GM12878 (cell line): ENCODE measurements at regions not wholly inside any gene's neighbourhood (a gene's known extent, or its start where the extent isn't known, plus 50 kb on each side); places are given as distances from the start of the nearest gene placed in this dataset.

ENCODE experiments used
- ATF2 ChIP-seq: IDR thresholded peaks from 2 replicates; pipeline ENCODE4 v1.6.1; 2012; ENCODE audit warnings: low read length, inconsistent platforms
- IKZF2 ChIP-seq, 2 experiments: fragments of 450-650 bp; IDR thresholded peaks; 2 replicates each; pipeline ENCODE4 v1.6.1; 2017; ENCODE audit warnings: mild to moderate bottlenecking in 2 of 2, moderate library complexity in 2 of 2
- MXI1 ChIP-seq: fragments of 150-350 bp; IDR thresholded peaks from 2 replicates; pipeline ENCODE4 v1.6.1; 2011; ENCODE audit warnings: low read depth, mild to moderate bottlenecking, inconsistent platforms, low read length, improper control_type of control experiment
- SIX5 ChIP-seq: IDR thresholded peaks from 2 replicates; pipeline ENCODE4 v1.6.1; 2011; ENCODE audit warnings: mild to moderate bottlenecking, low read depth, low read length, moderate library complexity; ENCODE audit not compliant: severe bottlenecking
- YBX1 ChIP-seq: fragments of 450-650 bp; IDR thresholded peaks from 2 replicates; pipeline ENCODE4 v1.6.1; 2016; ENCODE audit warnings: antibody characterized with exemption
- ZBTB4 ChIP-seq: fragments of 450-650 bp; formaldehyde crosslinking; IDR thresholded peaks from 2 replicates; pipeline ENCODE4 v1.4.0; 2022; ENCODE audit warnings: mild to moderate bottlenecking, moderate library complexity
- ZNF274 ChIP-seq: IDR thresholded peaks from one replicate; pipeline ENCODE4 v1.8.0; 2011; ENCODE audit not compliant: insufficient read length, insufficient read depth
- TF ChIP-seq, protein P1 (sequence below): IDR thresholded peaks from 2 replicates; pipeline ENCODE4 v1.6.1; 2012; ENCODE audit warnings: mild to moderate bottlenecking, low read depth, low read length
- TF ChIP-seq, protein P2 (sequence below): fragments of 450-650 bp; IDR thresholded peaks from 2 replicates; pipeline ENCODE4 v1.6.1; 2017; ENCODE audit warnings: mild to moderate bottlenecking, moderate library complexity
- TF ChIP-seq, protein P3 (sequence below): IDR thresholded peaks from 2 replicates; pipeline ENCODE4 v1.6.1; 2011; ENCODE audit warnings: borderline replicate concordance, low read depth, mild to moderate bottlenecking, moderate library complexity, low read length; ENCODE audit not compliant: insufficient read depth, poor library complexity, severe bottlenecking

DNA sequence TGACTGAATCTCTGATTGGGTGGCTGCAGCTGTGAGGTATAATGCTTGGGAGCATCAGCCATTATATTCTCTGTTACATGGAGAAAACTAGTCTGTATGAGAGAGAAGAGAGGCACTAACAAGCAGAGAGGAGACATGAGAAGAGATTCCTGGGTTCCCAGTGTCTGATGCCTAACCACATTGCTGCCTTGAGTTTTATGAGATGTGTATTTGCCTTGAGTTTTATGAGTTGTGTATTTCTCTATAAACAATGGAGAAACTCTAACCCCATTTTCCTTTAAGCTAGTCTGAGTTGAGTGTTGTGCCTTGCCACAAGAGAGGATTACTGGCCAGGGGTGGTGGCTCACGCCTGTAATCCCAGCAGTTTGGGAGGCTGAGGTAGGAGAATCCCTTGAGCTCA is 208.1 kb downstream of the BCOR start (continued):
- no peak for TF ChIP-seq SIX5
- TF ChIP-seq, protein P1, sequence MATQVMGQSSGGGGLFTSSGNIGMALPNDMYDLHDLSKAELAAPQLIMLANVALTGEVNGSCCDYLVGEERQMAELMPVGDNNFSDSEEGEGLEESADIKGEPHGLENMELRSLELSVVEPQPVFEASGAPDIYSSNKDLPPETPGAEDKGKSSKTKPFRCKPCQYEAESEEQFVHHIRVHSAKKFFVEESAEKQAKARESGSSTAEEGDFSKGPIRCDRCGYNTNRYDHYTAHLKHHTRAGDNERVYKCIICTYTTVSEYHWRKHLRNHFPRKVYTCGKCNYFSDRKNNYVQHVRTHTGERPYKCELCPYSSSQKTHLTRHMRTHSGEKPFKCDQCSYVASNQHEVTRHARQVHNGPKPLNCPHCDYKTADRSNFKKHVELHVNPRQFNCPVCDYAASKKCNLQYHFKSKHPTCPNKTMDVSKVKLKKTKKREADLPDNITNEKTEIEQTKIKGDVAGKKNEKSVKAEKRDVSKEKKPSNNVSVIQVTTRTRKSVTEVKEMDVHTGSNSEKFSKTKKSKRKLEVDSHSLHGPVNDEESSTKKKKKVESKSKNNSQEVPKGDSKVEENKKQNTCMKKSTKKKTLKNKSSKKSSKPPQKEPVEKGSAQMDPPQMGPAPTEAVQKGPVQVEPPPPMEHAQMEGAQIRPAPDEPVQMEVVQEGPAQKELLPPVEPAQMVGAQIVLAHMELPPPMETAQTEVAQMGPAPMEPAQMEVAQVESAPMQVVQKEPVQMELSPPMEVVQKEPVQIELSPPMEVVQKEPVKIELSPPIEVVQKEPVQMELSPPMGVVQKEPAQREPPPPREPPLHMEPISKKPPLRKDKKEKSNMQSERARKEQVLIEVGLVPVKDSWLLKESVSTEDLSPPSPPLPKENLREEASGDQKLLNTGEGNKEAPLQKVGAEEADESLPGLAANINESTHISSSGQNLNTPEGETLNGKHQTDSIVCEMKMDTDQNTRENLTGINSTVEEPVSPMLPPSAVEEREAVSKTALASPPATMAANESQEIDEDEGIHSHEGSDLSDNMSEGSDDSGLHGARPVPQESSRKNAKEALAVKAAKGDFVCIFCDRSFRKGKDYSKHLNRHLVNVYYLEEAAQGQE, result no peak
- TF ChIP-seq ATF2, result no peak
- TF ChIP-seq, protein P2, sequence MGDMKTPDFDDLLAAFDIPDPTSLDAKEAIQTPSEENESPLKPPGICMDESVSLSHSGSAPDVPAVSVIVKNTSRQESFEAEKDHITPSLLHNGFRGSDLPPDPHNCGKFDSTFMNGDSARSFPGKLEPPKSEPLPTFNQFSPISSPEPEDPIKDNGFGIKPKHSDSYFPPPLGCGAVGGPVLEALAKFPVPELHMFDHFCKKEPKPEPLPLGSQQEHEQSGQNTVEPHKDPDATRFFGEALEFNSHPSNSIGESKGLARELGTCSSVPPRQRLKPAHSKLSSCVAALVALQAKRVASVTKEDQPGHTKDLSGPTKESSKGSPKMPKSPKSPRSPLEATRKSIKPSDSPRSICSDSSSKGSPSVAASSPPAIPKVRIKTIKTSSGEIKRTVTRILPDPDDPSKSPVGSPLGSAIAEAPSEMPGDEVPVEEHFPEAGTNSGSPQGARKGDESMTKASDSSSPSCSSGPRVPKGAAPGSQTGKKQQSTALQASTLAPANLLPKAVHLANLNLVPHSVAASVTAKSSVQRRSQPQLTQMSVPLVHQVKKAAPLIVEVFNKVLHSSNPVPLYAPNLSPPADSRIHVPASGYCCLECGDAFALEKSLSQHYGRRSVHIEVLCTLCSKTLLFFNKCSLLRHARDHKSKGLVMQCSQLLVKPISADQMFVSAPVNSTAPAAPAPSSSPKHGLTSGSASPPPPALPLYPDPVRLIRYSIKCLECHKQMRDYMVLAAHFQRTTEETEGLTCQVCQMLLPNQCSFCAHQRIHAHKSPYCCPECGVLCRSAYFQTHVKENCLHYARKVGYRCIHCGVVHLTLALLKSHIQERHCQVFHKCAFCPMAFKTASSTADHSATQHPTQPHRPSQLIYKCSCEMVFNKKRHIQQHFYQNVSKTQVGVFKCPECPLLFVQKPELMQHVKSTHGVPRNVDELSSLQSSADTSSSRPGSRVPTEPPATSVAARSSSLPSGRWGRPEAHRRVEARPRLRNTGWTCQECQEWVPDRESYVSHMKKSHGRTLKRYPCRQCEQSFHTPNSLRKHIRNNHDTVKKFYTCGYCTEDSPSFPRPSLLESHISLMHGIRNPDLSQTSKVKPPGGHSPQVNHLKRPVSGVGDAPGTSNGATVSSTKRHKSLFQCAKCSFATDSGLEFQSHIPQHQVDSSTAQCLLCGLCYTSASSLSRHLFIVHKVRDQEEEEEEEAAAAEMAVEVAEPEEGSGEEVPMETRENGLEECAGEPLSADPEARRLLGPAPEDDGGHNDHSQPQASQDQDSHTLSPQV, result no peak
- no peak for TF ChIP-seq MXI1
- TF ChIP-seq YBX1, result no peak
- no peak for TF ChIP-seq IKZF2 (IDR thresholded peaks at IDR 0.05)
- TF ChIP-seq, protein P3, sequence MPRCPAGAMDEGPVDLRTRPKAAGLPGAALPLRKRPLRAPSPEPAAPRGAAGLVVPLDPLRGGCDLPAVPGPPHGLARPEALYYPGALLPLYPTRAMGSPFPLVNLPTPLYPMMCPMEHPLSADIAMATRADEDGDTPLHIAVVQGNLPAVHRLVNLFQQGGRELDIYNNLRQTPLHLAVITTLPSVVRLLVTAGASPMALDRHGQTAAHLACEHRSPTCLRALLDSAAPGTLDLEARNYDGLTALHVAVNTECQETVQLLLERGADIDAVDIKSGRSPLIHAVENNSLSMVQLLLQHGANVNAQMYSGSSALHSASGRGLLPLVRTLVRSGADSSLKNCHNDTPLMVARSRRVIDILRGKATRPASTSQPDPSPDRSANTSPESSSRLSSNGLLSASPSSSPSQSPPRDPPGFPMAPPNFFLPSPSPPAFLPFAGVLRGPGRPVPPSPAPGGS, result no peak
- no peak for TF ChIP-seq ZBTB4 (CRISPR knock-in tag)
- TF ChIP-seq ZNF274, result no peak
- TF ChIP-seq, all 136 proteins: peak for 0
